HCT116 (cell line): ENCODE measurements at regions not wholly inside any gene's neighbourhood (a gene's known extent, or its start where the extent isn't known, plus 50 kb on each side); places are given as distances from the start of the nearest gene placed in this dataset.
A peak's percentile ranks its signal among the peaks of the same experiment; 100 is the strongest.
"Not testable (repeated sequence)": the region's sequence is repeated elsewhere in the genome, so short reads cannot be mapped to it uniquely, and the experiment has no call there.

Experiments used
- ATAC-seq: fragments of 200-7000 bp; cut with Tn5 transposase; 2 replicates; pipeline ENCODE4 v1.9.1; 2020; ENCODE audit warnings: mild to moderate bottlenecking, moderate library complexity
- BruUV-seq: library from RNA; stranded (reverse); fragments of 400-500 nt; replicated peaks from 2 replicates; lab custom pipeline; 2021; lab: Mats Ljungman, UMichigan
- CTCF ChIA-PET: fragments of 300-600 bp; sonication (Branson Sonifier 250); formaldehyde crosslinking; loops from one replicate; lab custom pipeline; 2021; ENCODE audit warnings: antibody characterized with exemption; lab: Charles Lee
- POLR2A ChIA-PET: fragments of 300-600, 350-600 bp; sonication (Branson Sonifier 250); formaldehyde crosslinking; loops from one replicate; lab custom pipeline; 2021; ENCODE audit warnings: antibody characterized with exemption; lab: Charles Lee
- RAD21 ChIA-PET, 2 experiments: fragments of 300-600 bp; sonication (Branson Sonifier 250); formaldehyde crosslinking; loops; one replicate each; lab custom pipeline; 2023; ENCODE audit warnings: low total read pairs in 2 of 2; ENCODE audit not compliant: uncharacterized antibody in 2 of 2, unreplicated experiment in 2 of 2, low non-redundant PET in 1 of 2; lab: Charles Lee
- DNase-seq: peaks from one replicate; pipeline ENCODE4 v3.0.0-alpha.2; 2010; ENCODE audit warnings: low read depth, low spot score
- H2AFZ ChIP-seq: fragments of 200-600 bp; shearing (Covaris generic), sonication (generic); 2 replicates; pipeline ENCODE4 v1.6.1; 2017; ENCODE audit warnings: low read depth, mixed run types, mixed read lengths, antibody characterized with exemption, low read length; ENCODE audit not compliant: poor library complexity, severe bottlenecking
- H3K27ac ChIP-seq: 2 replicates; pipeline ENCODE4 v1.5.1; 2012; ENCODE audit warnings: low read depth, low read length
- H3K27me3 ChIP-seq: fragments of 200-600 bp; sonication (generic); 2 replicates; pipeline ENCODE4 v1.6.1; 2016; ENCODE audit warnings: mixed run types, low read length, mixed read lengths; ENCODE audit not compliant: insufficient read depth
- H3K36me3 ChIP-seq, 2 experiments: fragments of 200-500 bp in 1 of 2; fragments of 200-600 bp in 1 of 2; sonication (Bioruptor generic) in 1 of 2; sonication (generic) in 1 of 2; 2 replicates each; pipeline versions ENCODE4 v1.5.1 to v1.6.1; 2014 to 2016; ENCODE audit warnings: low read length in 2 of 2, inconsistent platforms in 1 of 2, mixed read lengths in 1 of 2, mixed run types in 1 of 2; ENCODE audit not compliant: insufficient read depth in 2 of 2, control insufficient read depth in 1 of 2
- H3K4me1 ChIP-seq, 2 experiments: fragments of 200-600 bp in 1 of 2; sonication (generic) in 1 of 2; 2 replicates each; pipeline versions ENCODE4 v1.5.1 to v1.6.1; 2012 to 2017; ENCODE audit warnings: low read length in 2 of 2, inconsistent platforms in 1 of 2, mild to moderate bottlenecking in 1 of 2, mixed read lengths in 1 of 2, mixed run types in 1 of 2, moderate library complexity in 1 of 2; ENCODE audit not compliant: insufficient read depth in 2 of 2, control insufficient read depth in 1 of 2
- H3K4me2 ChIP-seq: fragments of 200-600 bp; sonication (generic); 2 replicates; pipeline ENCODE4 v1.6.1; 2017; ENCODE audit warnings: mixed run types, low read length, mixed read lengths
- H3K4me3 ChIP-seq, 2 experiments: fragments of 200-600 bp in 1 of 2; sonication (generic) in 1 of 2; replicated peaks in 1 of 2; 2 replicates each; pipeline ENCODE4 v1.5.1; 2011 to 2016; ENCODE audit warnings: low read length in 2 of 2, control low read depth in 1 of 2, low read depth in 1 of 2, mild to moderate bottlenecking in 1 of 2, mixed read lengths in 1 of 2, mixed run types in 1 of 2
- H3K79me2 ChIP-seq: fragments of 200-600 bp; sonication (generic); 2 replicates; pipeline ENCODE4 v1.6.1; 2017; ENCODE audit warnings: mild to moderate bottlenecking, mixed run types, low read length, moderate library complexity, mixed read lengths; ENCODE audit not compliant: insufficient read depth
- H3K9ac ChIP-seq: fragments of 200-600 bp; sonication (generic); 2 replicates; pipeline ENCODE4 v1.6.1; 2016; ENCODE audit warnings: low read length, mixed read lengths
- H3K9me2 ChIP-seq: fragments of 200-600 bp; sonication (generic), shearing (Covaris generic); 2 replicates; pipeline ENCODE4 v1.6.1; 2017; ENCODE audit warnings: mixed run types, mild to moderate bottlenecking, moderate library complexity; ENCODE audit not compliant: insufficient read depth
- H3K9me3 ChIP-seq, 2 experiments: fragments of 200-500 bp in 1 of 2; fragments of 200-600 bp in 1 of 2; sonication (Bioruptor generic) in 1 of 2; sonication (generic) in 1 of 2; 2 replicates each; pipeline ENCODE4 v1.6.1; 2014 to 2017; ENCODE audit warnings: low read length in 2 of 2, mixed read lengths in 2 of 2, inconsistent platforms in 1 of 2, low read depth in 1 of 2, mild to moderate bottlenecking in 1 of 2, mixed run types in 1 of 2, moderate library complexity in 1 of 2; ENCODE audit not compliant: control insufficient read depth in 1 of 2, insufficient read depth in 1 of 2
- H4K20me1 ChIP-seq: fragments of 200-600 bp; sonication (generic), shearing (Covaris generic); 2 replicates; pipeline ENCODE4 v1.6.1; 2017; ENCODE audit warnings: mixed run types, mild to moderate bottlenecking, moderate library complexity; ENCODE audit not compliant: insufficient read depth
- EGR1 ChIP-seq: IDR thresholded peaks from 2 replicates; pipeline ENCODE4 v1.6.1; 2012; ENCODE audit warnings: low read depth
- FOSL1 ChIP-seq: IDR thresholded peaks from 2 replicates; pipeline ENCODE4 v1.6.1; 2012; ENCODE audit warnings: low read depth
- RAD21 ChIP-seq: IDR thresholded peaks from 2 replicates; pipeline ENCODE4 v1.6.1; 2012; ENCODE audit warnings: low read depth, mild to moderate bottlenecking
- ZFX ChIP-seq: fragments of 450-650 bp; IDR thresholded peaks from 2 replicates; pipeline ENCODE4 v1.6.1; 2017
- intact Hi-C: fragments of 100-400 bp; cut with micrococcal nuclease; formaldehyde crosslinking; loops from 2 replicates; pipeline ENCODE4 v1.10.0; 2022
- TF ChIP-seq, protein P1 (sequence below), 3 experiments: fragments of 200-600 bp in 1 of 3; sonication (generic) in 1 of 3; IDR thresholded peaks in 2 of 3; conservative IDR thresholded peaks in 1 of 3; 2 replicates each; pipeline ENCODE4 v1.5.1; 2012 to 2017; ENCODE audit warnings: low read depth in 2 of 3, low read length in 2 of 3, antibody characterized with exemption in 1 of 3, borderline replicate concordance in 1 of 3, control low read depth in 1 of 3, mild to moderate bottlenecking in 1 of 3, mixed read lengths in 1 of 3, mixed run types in 1 of 3, moderate library complexity in 1 of 3; ENCODE audit not compliant: insufficient read depth in 1 of 3

DNA sequence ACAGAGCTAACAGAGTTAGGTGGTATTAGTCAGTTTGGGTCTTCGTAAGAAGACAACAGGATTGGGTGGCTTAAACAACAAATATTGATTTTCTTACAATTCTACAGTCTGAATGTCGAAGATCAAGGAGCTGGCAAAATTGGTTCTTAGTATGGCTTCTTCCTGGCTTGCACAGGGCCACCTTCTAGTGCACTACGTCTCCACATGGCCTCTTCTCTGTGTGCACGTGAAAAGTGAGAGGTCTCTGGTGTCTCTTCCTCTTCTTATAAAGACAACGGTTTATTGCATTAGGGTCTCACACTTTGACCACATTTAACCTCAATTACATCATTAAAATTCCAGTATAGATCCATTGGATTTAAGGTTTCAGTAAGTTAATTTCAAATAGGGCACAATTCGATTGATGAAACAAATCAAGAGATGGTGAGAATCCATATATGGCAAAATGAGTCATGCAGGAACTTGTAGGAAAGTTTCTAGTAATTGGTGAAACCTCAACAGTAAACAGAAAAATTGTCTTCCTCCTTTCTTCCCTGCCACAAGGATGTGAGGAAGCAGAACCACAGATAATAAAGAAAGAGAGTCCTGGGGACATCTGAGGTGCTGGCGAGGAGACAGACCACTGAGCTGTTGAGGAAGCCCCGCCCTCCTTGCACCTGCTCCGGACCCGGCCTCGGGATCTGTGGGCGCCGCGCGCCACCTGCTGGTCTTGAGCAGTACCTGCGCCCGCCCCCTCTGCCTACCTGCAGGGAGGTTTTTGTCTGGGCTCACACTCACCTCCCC is 846.7 kb downstream of the TMEM121 start:
- Histone ChIP-seq H3K27me3 (no peaks in the 10 kb centered on the region), H3K79me2 (no peaks in the 10 kb centered on the region), H3K9me3 (no peaks in the 10 kb centered on the region; a peak in 2 of 4 replicates), H2AFZ (no peak overlapping the region), H3K36me3 (no peaks in the 10 kb centered on the region), H3K4me3 (no peak overlapping the region), H3K9me2 (no peaks in the 10 kb centered on the region), H3K4me2 (no peak overlapping the region), H3K9ac (no peak overlapping the region), H3K4me1 (no peaks in the 10 kb centered on the region), H3K27ac (no peak overlapping the region), H4K20me1 (no peaks in the 10 kb centered on the region)
- ChIA-PET RAD21 (no interaction called here), CTCF (no interaction called here), POLR2A (no interaction called here)
- ATAC-seq (peak; percentile 76), DNase-seq (peak; percentile 7)
- no TSS peak for BruUV-seq
- intact Hi-C loops: no loop called here
- TF ChIP-seq, protein P1, sequence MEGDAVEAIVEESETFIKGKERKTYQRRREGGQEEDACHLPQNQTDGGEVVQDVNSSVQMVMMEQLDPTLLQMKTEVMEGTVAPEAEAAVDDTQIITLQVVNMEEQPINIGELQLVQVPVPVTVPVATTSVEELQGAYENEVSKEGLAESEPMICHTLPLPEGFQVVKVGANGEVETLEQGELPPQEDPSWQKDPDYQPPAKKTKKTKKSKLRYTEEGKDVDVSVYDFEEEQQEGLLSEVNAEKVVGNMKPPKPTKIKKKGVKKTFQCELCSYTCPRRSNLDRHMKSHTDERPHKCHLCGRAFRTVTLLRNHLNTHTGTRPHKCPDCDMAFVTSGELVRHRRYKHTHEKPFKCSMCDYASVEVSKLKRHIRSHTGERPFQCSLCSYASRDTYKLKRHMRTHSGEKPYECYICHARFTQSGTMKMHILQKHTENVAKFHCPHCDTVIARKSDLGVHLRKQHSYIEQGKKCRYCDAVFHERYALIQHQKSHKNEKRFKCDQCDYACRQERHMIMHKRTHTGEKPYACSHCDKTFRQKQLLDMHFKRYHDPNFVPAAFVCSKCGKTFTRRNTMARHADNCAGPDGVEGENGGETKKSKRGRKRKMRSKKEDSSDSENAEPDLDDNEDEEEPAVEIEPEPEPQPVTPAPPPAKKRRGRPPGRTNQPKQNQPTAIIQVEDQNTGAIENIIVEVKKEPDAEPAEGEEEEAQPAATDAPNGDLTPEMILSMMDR (IDR thresholded peaks at IDR 0.05 in 2 of 3, conservative IDR thresholded peaks at IDR 0.05 in 1 of 3; ENCODE audit: borderline replicate concordance in 1 of 3, insufficient read depth in 1 of 3, low read depth in 2 of 3, low read length in 2 of 3): peak in 2 of 3 experiments; percentile 51 to 55; a peak in 4 of 6 replicates
- TF ChIP-seq RAD21: peak; percentile 48
- TF ChIP-seq FOSL1: no peak
- no peak for TF ChIP-seq EGR1
- no peak for TF ChIP-seq ZFX

- ATAC-seq, CTCF ChIA-PET, H4K20me1 ChIP-seq, H3K27ac ChIP-seq, BruUV-seq, H3K9ac ChIP-seq, H3K4me3 ChIP-seq, H3K9me3 ChIP-seq, POLR2A ChIA-PET, H3K79me2 ChIP-seq, intact Hi-C loops, H3K27me3 ChIP-seq, H3K9me2 ChIP-seq, H3K36me3 ChIP-seq, DNase-seq, H3K4me1 ChIP-seq, H2AFZ ChIP-seq, H3K4me2 ChIP-seq, RAD21 ChIA-PET: not testable (repeated sequence)
These were observed 847.3 kb downstream of the TMEM121 start for GRCh38 chr14:106373653-106374110.
